Hepatocyte (in vitro differentiated cells): ENCODE measurements at regions not wholly inside any gene's neighbourhood (a gene's known extent, or its start where the extent isn't known, plus 50 kb on each side); places are given as distances from the start of the nearest gene placed in this dataset.
A peak's percentile ranks its signal among the peaks of the same experiment; 100 is the strongest.

Source experiments
- DNase-seq: peaks from one replicate; pipeline ENCODE4 v3.0.0-alpha.2; 2016; ENCODE audit warnings: low spot score
- H2AFZ ChIP-seq: fragments of 200-600 bp; sonication (generic); 2 replicates; pipeline ENCODE4 v1.6.0; 2016; ENCODE audit warnings: antibody characterized with exemption, mild to moderate bottlenecking
- H3K27ac ChIP-seq: fragments of 200-600 bp; sonication (generic); 2 replicates; pipeline ENCODE4 v1.5.1; 2016; ENCODE audit warnings: mild to moderate bottlenecking
- H3K27me3 ChIP-seq: fragments of 200-600 bp; sonication (generic); 2 replicates; pipeline ENCODE4 v1.6.1; 2016
- H3K36me3 ChIP-seq: fragments of 200-600 bp; sonication (generic); replicated peaks from 2 replicates; pipeline ENCODE4 v1.5.1; 2016; ENCODE audit warnings: low read depth; ENCODE audit not compliant: insufficient read depth
- H3K4me1 ChIP-seq: fragments of 200-600 bp; sonication (generic); 2 replicates; pipeline ENCODE4 v1.5.1; 2016; ENCODE audit warnings: mild to moderate bottlenecking, moderate library complexity; ENCODE audit not compliant: insufficient read depth
- H3K4me2 ChIP-seq: fragments of 200-600 bp; sonication (generic); 2 replicates; pipeline ENCODE4 v1.6.0; 2016
- H3K4me3 ChIP-seq: fragments of 200-600 bp; sonication (generic); 2 replicates; pipeline ENCODE4 v1.5.1; 2016; ENCODE audit warnings: mild to moderate bottlenecking
- H3K79me2 ChIP-seq: fragments of 200-600 bp; sonication (generic); 2 replicates; pipeline ENCODE4 v1.6.0; 2017; ENCODE audit warnings: mild to moderate bottlenecking
- H3K9me2 ChIP-seq: fragments of 200-600 bp; sonication (generic); replicated peaks from 2 replicates; pipeline ENCODE4 v1.6.0; 2017; ENCODE audit warnings: mild to moderate bottlenecking; ENCODE audit not compliant: insufficient read depth
- H3K9me3 ChIP-seq: fragments of 200-600 bp; sonication (generic); 2 replicates; pipeline ENCODE4 v1.5.1; 2016; ENCODE audit warnings: low read depth, mild to moderate bottlenecking
- H4K20me1 ChIP-seq: fragments of 200-600 bp; sonication (generic); 2 replicates; pipeline ENCODE4 v1.6.0; 2016; ENCODE audit warnings: mild to moderate bottlenecking; ENCODE audit not compliant: insufficient read depth, poor library complexity, severe bottlenecking
- EZH2 ChIP-seq: fragments of 200-600 bp; sonication (generic); IDR thresholded peaks from 2 replicates; pipeline ENCODE4 v1.6.1; 2016; ENCODE audit warnings: antibody characterized with exemption, mild to moderate bottlenecking, borderline replicate concordance
- EZH2phosphoT487 ChIP-seq: fragments of 200-600 bp; sonication (generic); IDR thresholded peaks from one replicate; pipeline ENCODE4 v1.6.1; 2018; ENCODE audit warnings: antibody characterized with exemption, mild to moderate bottlenecking, low read depth, moderate library complexity; ENCODE audit not compliant: unreplicated experiment, severe bottlenecking
- WGBS: methylation state at CpG from one replicate; pipeline ENCODE4 v1.1.6; 2016; ENCODE audit warnings: low lambda C conversion rate; ENCODE audit errors: missing lambda C conversion rate; 5-methylcytosine and 5-hydroxymethylcytosine counted together
- TF ChIP-seq, protein P1 (sequence below): fragments of 200-600 bp; sonication (generic); IDR thresholded peaks from 2 replicates; pipeline ENCODE4 v1.5.1; 2016; ENCODE audit warnings: antibody characterized with exemption, mild to moderate bottlenecking; ENCODE audit not compliant: poor library complexity

DNA sequence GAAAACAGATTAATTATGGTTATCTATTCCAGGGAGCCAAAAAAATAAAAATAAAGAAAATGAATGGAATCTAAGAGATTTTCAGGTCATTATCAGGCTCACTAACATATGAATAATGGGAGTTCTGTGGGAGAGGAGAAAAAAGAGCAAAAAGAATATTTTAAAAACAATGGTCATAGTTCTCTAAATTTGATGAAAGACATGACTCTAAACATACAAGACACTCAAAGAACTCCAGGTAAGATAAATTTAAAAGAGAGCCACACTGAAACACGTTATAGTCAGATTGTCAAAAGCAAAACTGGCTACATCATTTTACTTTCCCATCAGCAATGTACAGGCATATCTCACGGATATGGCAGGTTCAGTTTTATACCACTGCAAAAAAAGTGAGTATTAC is 520.0 kb downstream of the ANKRD50 start:
- Histone ChIP-seq H3K4me1 (no peaks in the 10 kb centered on the region), H2AFZ (no peak overlapping the region), H3K27ac (no peak overlapping the region), H3K9me2 (no peaks in the 10 kb centered on the region), H3K4me3 (no peak overlapping the region), H3K27me3 (no peaks in the 10 kb centered on the region), H3K4me2 (no peak overlapping the region), H3K79me2 (no peaks in the 10 kb centered on the region), H3K9me3 (no peaks in the 10 kb centered on the region), H4K20me1 (no peaks in the 10 kb centered on the region), H3K36me3 (no peaks in the 10 kb centered on the region)
- TF ChIP-seq EZH2phosphoT487, result no peak
- TF ChIP-seq, protein P1, sequence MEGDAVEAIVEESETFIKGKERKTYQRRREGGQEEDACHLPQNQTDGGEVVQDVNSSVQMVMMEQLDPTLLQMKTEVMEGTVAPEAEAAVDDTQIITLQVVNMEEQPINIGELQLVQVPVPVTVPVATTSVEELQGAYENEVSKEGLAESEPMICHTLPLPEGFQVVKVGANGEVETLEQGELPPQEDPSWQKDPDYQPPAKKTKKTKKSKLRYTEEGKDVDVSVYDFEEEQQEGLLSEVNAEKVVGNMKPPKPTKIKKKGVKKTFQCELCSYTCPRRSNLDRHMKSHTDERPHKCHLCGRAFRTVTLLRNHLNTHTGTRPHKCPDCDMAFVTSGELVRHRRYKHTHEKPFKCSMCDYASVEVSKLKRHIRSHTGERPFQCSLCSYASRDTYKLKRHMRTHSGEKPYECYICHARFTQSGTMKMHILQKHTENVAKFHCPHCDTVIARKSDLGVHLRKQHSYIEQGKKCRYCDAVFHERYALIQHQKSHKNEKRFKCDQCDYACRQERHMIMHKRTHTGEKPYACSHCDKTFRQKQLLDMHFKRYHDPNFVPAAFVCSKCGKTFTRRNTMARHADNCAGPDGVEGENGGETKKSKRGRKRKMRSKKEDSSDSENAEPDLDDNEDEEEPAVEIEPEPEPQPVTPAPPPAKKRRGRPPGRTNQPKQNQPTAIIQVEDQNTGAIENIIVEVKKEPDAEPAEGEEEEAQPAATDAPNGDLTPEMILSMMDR, result no peak
- TF ChIP-seq EZH2, result no peak
- DNase-seq, result no peak
- WGBS, result 82% methylated on average over 2 of the region's 2 CpGs

DNA sequence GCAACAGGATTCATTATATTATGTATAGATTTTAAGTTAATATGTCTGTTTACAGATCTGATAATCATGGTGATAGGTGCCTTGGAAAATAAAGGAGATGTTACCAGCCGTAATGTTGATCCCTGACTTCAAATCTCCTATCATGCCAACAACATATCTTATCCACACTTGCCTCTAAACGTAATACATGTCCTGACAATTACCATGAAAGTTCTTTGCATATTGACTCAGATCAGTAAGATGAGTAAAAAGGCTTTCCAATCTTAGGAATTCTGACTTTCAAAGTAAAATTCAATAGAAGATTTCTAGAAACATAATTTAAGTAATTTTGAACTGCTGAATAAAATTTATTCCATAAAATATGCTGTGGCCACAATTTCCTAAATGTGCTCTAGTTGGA is 513.3 kb downstream of the ANKRD50 start:
- H3K4me2 ChIP-seq, result no peak overlapping the region
- TF ChIP-seq, protein P1, result no peak
- TF ChIP-seq EZH2 (no peak), EZH2phosphoT487 (no peak)
- WGBS, result 71% methylated on average over 2 of the region's 2 CpGs

DNA sequence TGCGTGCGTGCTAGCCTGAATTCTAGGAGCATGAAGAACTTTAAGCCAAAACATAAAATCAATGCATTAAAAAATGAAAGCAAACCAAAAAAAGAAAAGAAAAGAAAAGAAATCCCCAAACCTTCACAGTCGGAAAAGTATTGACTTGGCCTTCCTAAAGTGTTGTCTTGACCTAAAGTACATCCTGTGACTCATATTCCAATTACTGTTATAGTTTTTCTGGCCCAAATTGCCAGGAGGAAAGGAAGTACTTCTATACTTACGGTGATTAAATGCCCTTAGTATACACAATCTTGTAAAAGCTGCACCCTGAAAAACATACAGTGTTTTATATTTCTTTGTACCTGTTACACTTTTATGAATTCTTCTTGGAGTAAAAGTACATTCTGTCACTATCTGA is 512.8 kb downstream of the ANKRD50 start:
- H3K4me1 ChIP-seq, result peaks cover 8% of the 10 kb centered on the region
- no peak overlapping the region for H3K27ac ChIP-seq
- H3K79me2 ChIP-seq, result no peaks in the 10 kb centered on the region
- WGBS, result 74% methylated on average over 4 of the region's 4 CpGs
- no peaks in the 10 kb centered on the region for H3K36me3 ChIP-seq
- H4K20me1 ChIP-seq, result no peaks in the 10 kb centered on the region
- H3K9me2 ChIP-seq, result no peaks in the 10 kb centered on the region
- no peak for DNase-seq
- no peak overlapping the region for H2AFZ ChIP-seq
- no peak overlapping the region for H3K4me3 ChIP-seq
- H3K9me3 ChIP-seq, result no peaks in the 10 kb centered on the region
- H3K4me2 ChIP-seq, result no peak overlapping the region
- TF ChIP-seq, protein P1, result no peak
- TF ChIP-seq EZH2, result no peak
- TF ChIP-seq EZH2phosphoT487, result no peak
- no peaks in the 10 kb centered on the region for H3K27me3 ChIP-seq

More for the DNA sequence above, 513.3 kb downstream of the ANKRD50 start:
- no peak overlapping the region for H3K4me3 ChIP-seq
- no peaks in the 10 kb centered on the region for H3K9me3 ChIP-seq
- H3K36me3 ChIP-seq, result no peaks in the 10 kb centered on the region
- no peak for DNase-seq
- H3K9me2 ChIP-seq, result no peaks in the 10 kb centered on the region
- peaks cover 8% of the 10 kb centered on the region for H3K4me1 ChIP-seq
- no peak overlapping the region for H3K27ac ChIP-seq
- no peaks in the 10 kb centered on the region for H4K20me1 ChIP-seq
- no peak overlapping the region for H2AFZ ChIP-seq
- no peaks in the 10 kb centered on the region for H3K79me2 ChIP-seq
- H3K27me3 ChIP-seq, result no peaks in the 10 kb centered on the region

DNA sequence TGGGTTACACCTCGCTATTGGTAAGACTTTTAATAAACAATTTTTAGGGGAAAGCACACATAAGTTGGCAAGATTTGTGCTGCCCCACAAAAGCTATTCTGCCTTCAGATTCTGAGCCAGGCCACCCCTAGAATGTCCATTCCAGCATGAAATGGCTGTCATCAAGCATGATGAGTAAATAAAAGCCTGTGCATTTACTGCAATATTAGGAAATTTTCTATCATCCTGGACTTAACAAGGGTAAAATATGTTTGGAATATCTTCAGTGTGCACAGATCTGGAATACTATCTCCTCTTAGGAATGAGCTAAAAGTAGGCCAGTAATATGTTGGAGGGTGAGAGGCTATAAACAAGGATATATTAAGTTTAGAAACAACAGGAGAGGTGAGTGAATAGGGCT is 510.9 kb downstream of the ANKRD50 start:
- Histone ChIP-seq H3K27ac (no peak overlapping the region), H3K9me3 (no peaks in the 10 kb centered on the region), H3K79me2 (no peaks in the 10 kb centered on the region), H4K20me1 (no peaks in the 10 kb centered on the region), H3K4me1 (peaks cover 8% of the 10 kb centered on the region), H3K36me3 (no peaks in the 10 kb centered on the region), H2AFZ (peak overlapping the region; percentile 33), H3K9me2 (no peaks in the 10 kb centered on the region), H3K4me2 (no peak overlapping the region), H3K4me3 (no peak overlapping the region), H3K27me3 (no peaks in the 10 kb centered on the region)
- no peak for TF ChIP-seq EZH2phosphoT487
- no peak for TF ChIP-seq EZH2
- TF ChIP-seq, protein P1, result no peak
- WGBS, result 59% methylated on average over 1 of the region's 1 CpG
- no peak for DNase-seq
